H9 (cell line): ENCODE measurements at regions not wholly inside any gene's neighbourhood (a gene's known extent, or its start where the extent isn't known, plus 50 kb on each side); places are given as distances from the start of the nearest gene placed in this dataset.

ENCODE experiments used
- DNase-seq: peaks from one replicate; pipeline ENCODE4 v3.0.0-alpha.2; 2017
- H2AFZ ChIP-seq: one replicate; pipeline ENCODE4 v1.6.1; 2013; ENCODE audit warnings: mild to moderate bottlenecking, low read length, control low read depth, moderate library complexity
- H2AK5ac ChIP-seq: 2 replicates; pipeline ENCODE4 v1.6.1; 2013; ENCODE audit warnings: low read length, control low read depth, mixed read lengths; ENCODE audit not compliant: insufficient read length
- H2BK120ac ChIP-seq: one replicate; pipeline ENCODE4 v1.6.1; 2013; ENCODE audit warnings: low read depth, mild to moderate bottlenecking, low read length, control low read depth, inconsistent platforms; ENCODE audit not compliant: poor library complexity, severe bottlenecking
- H2BK12ac ChIP-seq: 2 replicates; pipeline ENCODE4 v1.6.1; 2013; ENCODE audit warnings: low read length, control low read depth, mixed read lengths, low read depth; ENCODE audit not compliant: insufficient read length
- H2BK15ac ChIP-seq: 2 replicates; pipeline ENCODE4 v1.6.1; 2013; ENCODE audit warnings: low read depth, low read length, control low read depth
- H2BK20ac ChIP-seq: one replicate; pipeline ENCODE4 v1.6.1; 2013; ENCODE audit warnings: low read depth, mild to moderate bottlenecking, low read length, control low read depth, inconsistent platforms; ENCODE audit not compliant: poor library complexity, severe bottlenecking
- H2BK5ac ChIP-seq: 2 replicates; pipeline ENCODE4 v1.6.1; 2013; ENCODE audit warnings: low read length, control low read depth, mixed read lengths; ENCODE audit not compliant: insufficient read length
- H3K14ac ChIP-seq: 2 replicates; pipeline ENCODE4 v1.6.1; 2013; ENCODE audit warnings: low read length, control low read depth; ENCODE audit not compliant: insufficient read depth
- H3K18ac ChIP-seq: 2 replicates; pipeline ENCODE4 v1.6.1; 2013; ENCODE audit warnings: low read depth, mild to moderate bottlenecking, mixed read lengths, low read length, control low read depth; ENCODE audit not compliant: insufficient read length
- H3K23ac ChIP-seq: 2 replicates; pipeline ENCODE4 v1.6.1; 2013; ENCODE audit warnings: low read length, control low read depth, mixed read lengths, low read depth; ENCODE audit not compliant: insufficient read length
- H3K23me2 ChIP-seq: 2 replicates; pipeline ENCODE4 v1.6.1; 2013; ENCODE audit warnings: low read depth, mild to moderate bottlenecking, mixed read lengths, low read length, control low read depth; ENCODE audit not compliant: insufficient read length, poor library complexity, severe bottlenecking
- H3K27ac ChIP-seq: 2 replicates; pipeline ENCODE4 v1.5.1; 2013; ENCODE audit warnings: low read length, control low read depth, mixed read lengths, low read depth; ENCODE audit not compliant: insufficient read length
- H3K27me3 ChIP-seq: 2 replicates; pipeline ENCODE4 v1.6.1; 2013; ENCODE audit warnings: low read length, control low read depth, inconsistent platforms; ENCODE audit not compliant: insufficient read depth
- H3K4ac ChIP-seq: 2 replicates; pipeline ENCODE4 v1.6.1; 2013; ENCODE audit warnings: low read depth, mild to moderate bottlenecking, control low read depth, inconsistent platforms, low read length, moderate library complexity
- H3K4me1 ChIP-seq: 2 replicates; pipeline ENCODE4 v1.6.1; 2013; ENCODE audit warnings: low read length, control low read depth, inconsistent platforms; ENCODE audit not compliant: insufficient read depth
- H3K4me2 ChIP-seq: 2 replicates; pipeline ENCODE4 v1.6.1; 2013; ENCODE audit warnings: low read length, control low read depth, mixed read lengths; ENCODE audit not compliant: insufficient read length, insufficient read depth
- H3K56ac ChIP-seq: 2 replicates; pipeline ENCODE4 v1.6.1; 2013; ENCODE audit warnings: low read depth, mild to moderate bottlenecking, mixed read lengths, low read length, control low read depth; ENCODE audit not compliant: insufficient read length
- H3K79me1 ChIP-seq: 2 replicates; pipeline ENCODE4 v1.6.1; 2013; ENCODE audit warnings: low read depth, mild to moderate bottlenecking, moderate library complexity, low read length, control low read depth, inconsistent platforms; ENCODE audit not compliant: insufficient read depth, poor library complexity, severe bottlenecking
- H3K79me2 ChIP-seq: 2 replicates; pipeline ENCODE4 v1.6.1; 2013; ENCODE audit warnings: low read length, control low read depth, inconsistent platforms; ENCODE audit not compliant: insufficient read depth
- H3K9ac ChIP-seq: 2 replicates; pipeline ENCODE4 v1.6.1; 2013; ENCODE audit warnings: low read length, control low read depth, mixed read lengths; ENCODE audit not compliant: insufficient read length; ENCODE audit errors: extremely low read depth
- H3K9me3 ChIP-seq: one replicate; pipeline ENCODE4 v1.6.1; 2013; ENCODE audit warnings: low read depth, low read length, inconsistent platforms; ENCODE audit not compliant: control insufficient read depth
- H3T11ph ChIP-seq: one replicate; pipeline ENCODE4 v1.6.1; 2013; ENCODE audit warnings: mild to moderate bottlenecking, low read length, control low read depth, inconsistent platforms
- H4K20me1 ChIP-seq: one replicate; pipeline ENCODE4 v1.6.1; 2013; ENCODE audit not compliant: control insufficient read depth, insufficient read length, insufficient read depth
- H4K5ac ChIP-seq: 2 replicates; pipeline ENCODE4 v1.6.1; 2013; ENCODE audit warnings: low read depth, mild to moderate bottlenecking, mixed read lengths, low read length, control low read depth; ENCODE audit not compliant: insufficient read length
- H4K8ac ChIP-seq: replicated peaks from 2 replicates; pipeline ENCODE4 v1.6.1; 2013; ENCODE audit warnings: low read length, control low read depth, mixed read lengths, low read depth; ENCODE audit not compliant: insufficient read length
- H4K91ac ChIP-seq: 2 replicates; pipeline ENCODE4 v1.6.1; 2013; ENCODE audit warnings: low read depth, mild to moderate bottlenecking, moderate library complexity, mixed read lengths, low read length, control low read depth; ENCODE audit not compliant: insufficient read length
- H3K27ac Mint-ChIP-seq, 3 experiments: 2 replicates in 2 of 3; 3 replicates in 1 of 3; pipeline ENCODE4 v1.8.0; 2020 to 2021; ENCODE audit warnings: mixed read lengths in 3 of 3, mild to moderate bottlenecking in 1 of 3, moderate library complexity in 1 of 3
- H3K27me3 Mint-ChIP-seq: 2 replicates; pipeline ENCODE4 v1.8.0; 2021; ENCODE audit warnings: low read depth, mild to moderate bottlenecking, moderate library complexity, mixed read lengths
- H3K36me3 Mint-ChIP-seq, 3 experiments: 2 replicates in 2 of 3; 3 replicates in 1 of 3; pipeline ENCODE4 v1.8.0; 2020 to 2021; ENCODE audit warnings: low read depth in 3 of 3, mixed read lengths in 3 of 3; ENCODE audit not compliant: insufficient read depth in 1 of 3
- H3K4me1 Mint-ChIP-seq, 2 experiments: 2 replicates each; pipeline ENCODE4 v1.8.0; 2020; ENCODE audit warnings: mixed read lengths in 2 of 2
- H3K4me3 Mint-ChIP-seq, 2 experiments: 2 replicates in 1 of 2; 3 replicates in 1 of 2; pipeline ENCODE4 v1.8.0; 2020 to 2021; ENCODE audit warnings: mild to moderate bottlenecking in 2 of 2, mixed read lengths in 2 of 2, moderate library complexity in 1 of 2
- H3K9me3 Mint-ChIP-seq, 2 experiments: 2 replicates in 1 of 2; 3 replicates in 1 of 2; pipeline ENCODE4 v1.8.0; 2020; ENCODE audit warnings: mild to moderate bottlenecking in 2 of 2, mixed read lengths in 2 of 2, moderate library complexity in 1 of 2
- CTCF ChIP-seq: fragments of 200-600 bp; sonication (generic); conservative IDR thresholded peaks from 3 replicates; pipeline ENCODE4 v1.8.0; 2021; ENCODE audit warnings: antibody characterized with exemption, mild to moderate bottlenecking
- WGBS: extraction: QIAGEN DNeasy Blood & Tissue Kit; methylation state at CpG from one replicate; pipeline ENCODE4 v1.1.7; 2013; ENCODE audit warnings: missing lambda C conversion rate, low lambda C conversion rate, mixed read lengths; ENCODE audit not compliant: insufficient read length; ENCODE audit errors: extremely low coverage; 5-methylcytosine and 5-hydroxymethylcytosine counted together

DNA sequence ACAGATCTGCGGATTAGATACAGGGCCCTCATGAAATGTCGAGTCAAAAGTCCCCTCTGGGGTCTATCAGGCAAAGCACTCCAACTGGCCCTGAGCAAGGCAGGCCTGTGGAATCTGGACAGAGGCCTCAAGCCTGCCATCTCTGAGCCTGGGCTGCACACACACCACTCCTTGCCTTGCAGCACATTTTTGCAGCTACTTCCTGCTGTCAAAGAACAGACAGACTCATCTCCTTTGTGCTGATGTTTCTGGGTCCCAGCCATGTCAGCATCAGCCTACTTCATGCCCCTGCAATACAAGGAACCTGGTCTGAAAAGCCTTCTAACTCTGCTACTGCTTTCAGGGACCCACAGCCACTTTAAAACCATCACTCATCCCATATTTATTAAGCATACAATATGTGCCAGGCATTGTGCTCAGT, 60.6 kb upstream of the IL12A start:
- Histone ChIP-seq H2BK5ac (no peak overlapping the region), H3K4me1 (no peaks in the 10 kb centered on the region), H3K27me3 (no peaks in the 10 kb centered on the region), H4K5ac (no peak overlapping the region), H2BK15ac (no peak overlapping the region), H2AK5ac (no peak overlapping the region), H3K56ac (no peak overlapping the region), H3K14ac (no peak overlapping the region), H3K23ac (no peak overlapping the region), H3K79me2 (no peaks in the 10 kb centered on the region), H4K8ac (no peak overlapping the region), H3K9me3 (no peaks in the 10 kb centered on the region), H4K20me1 (no peaks in the 10 kb centered on the region), H2BK120ac (no peak overlapping the region), H3K4ac (no peak overlapping the region), H2AFZ (no peak overlapping the region), H3K18ac (no peak overlapping the region), H2BK12ac (no peak overlapping the region), H3K27ac (no peak overlapping the region), H2BK20ac (no peak overlapping the region), H3K23me2 (no peaks in the 10 kb centered on the region), H3K9ac (no peak overlapping the region), H3K4me2 (no peak overlapping the region), H3T11ph (no peak overlapping the region), H3K79me1 (no peaks in the 10 kb centered on the region), H4K91ac (no peak overlapping the region)
- TF ChIP-seq CTCF: no peak
- no peak overlapping the region for H3K27ac Mint-ChIP-seq
- no peaks in the 10 kb centered on the region for H3K27me3 Mint-ChIP-seq
- no peak for DNase-seq
- H3K9me3 Mint-ChIP-seq: peaks cover 3 to 5% of the 10 kb centered on the region in 2 experiments
- H3K36me3 Mint-ChIP-seq: peaks cover 2% of the 10 kb centered on the region in 3 experiments; a peak in 6 of 7 replicates
- H3K4me1 Mint-ChIP-seq: peaks cover 2 to 5% of the 10 kb centered on the region in 2 experiments; a peak in 2 of 4 replicates
- H3K4me3 Mint-ChIP-seq: no peak overlapping the region
- no CpG with 5 or more reads among the region's 2 CpGs for WGBS
